Cardiac fibroblast (primary cell): ENCODE measurements at regions not wholly inside any gene's neighbourhood (a gene's known extent, or its start where the extent isn't known, plus 50 kb on each side); places are given as distances from the start of the nearest gene placed in this dataset.

ENCODE experiments used
- DNase-seq, 2 donors: peaks; one replicate each; pipeline versions ENCODE4 v3.0.0 to v3.0.0-alpha.2; 2010; ENCODE audit warnings: low read depth in 2 of 2
- H3K4me3 ChIP-seq, 2 donors: replicated peaks in 1 of 2; 1 replicate in 1 of 2; 2 replicates in 1 of 2; pipeline ENCODE4 v1.5.1; 2011; ENCODE audit warnings: low read depth in 2 of 2, low read length in 2 of 2, mild to moderate bottlenecking in 2 of 2, moderate library complexity in 1 of 2
- CTCF ChIP-seq: IDR thresholded peaks from one replicate; pipeline ENCODE4 v1.5.1; 2011; ENCODE audit warnings: low read depth, mild to moderate bottlenecking, low read length, inconsistent platforms

DNA sequence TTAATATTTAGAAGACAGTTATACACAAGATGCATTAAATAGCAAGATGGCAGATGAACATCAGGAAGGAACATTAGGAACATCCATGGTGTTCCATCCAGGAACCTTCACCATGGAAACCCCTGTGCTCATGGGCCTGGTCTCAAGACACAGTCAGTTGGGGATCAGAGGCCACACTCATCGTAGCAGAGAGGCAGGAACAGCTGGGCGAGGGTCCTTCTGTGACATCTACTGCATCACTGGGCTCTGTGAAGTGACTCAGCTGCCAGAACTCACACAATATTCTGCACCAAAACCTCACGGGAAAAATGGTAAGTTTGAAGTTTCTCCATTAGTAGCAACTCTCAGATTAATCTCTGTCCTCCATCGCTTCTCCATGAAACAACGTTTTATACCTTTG, 356.6 kb downstream of the PREX1 start:
- H3K4me3 ChIP-seq: no peak overlapping the region
- TF ChIP-seq CTCF: no peak
- DNase-seq: no peak

- no peak for DNase-seq
- TF ChIP-seq CTCF: no peak
Observed at GRCh38 chr20:48470141-48470540, 357.7 kb downstream of the PREX1 start.

DNA sequence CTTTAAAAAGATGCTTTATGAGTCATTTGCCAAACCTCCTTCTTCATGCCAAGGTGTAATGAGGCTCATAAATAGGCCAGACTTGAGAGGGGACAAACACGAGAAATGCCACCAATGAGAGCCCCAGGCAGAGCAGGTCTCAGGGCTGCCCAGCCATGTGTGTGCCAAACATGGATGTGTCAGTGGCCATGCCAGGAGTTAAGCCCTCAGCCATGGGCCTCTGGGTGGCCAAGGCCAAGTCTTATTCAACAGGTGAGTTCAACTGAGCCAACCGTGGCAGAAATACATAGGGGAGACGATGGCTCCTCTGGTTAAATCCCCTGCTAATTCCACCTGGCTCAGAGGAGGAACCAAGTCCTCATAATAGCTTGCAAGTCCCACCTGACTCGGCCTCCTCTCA, 358.8 kb downstream of the PREX1 start:
- TF ChIP-seq CTCF: no peak
- no peak overlapping the region for H3K4me3 ChIP-seq
- no peak for DNase-seq

More at GRCh38 chr20:48470141-48470540, 357.7 kb downstream of the PREX1 start:
- no peak overlapping the region for H3K4me3 ChIP-seq

DNA sequence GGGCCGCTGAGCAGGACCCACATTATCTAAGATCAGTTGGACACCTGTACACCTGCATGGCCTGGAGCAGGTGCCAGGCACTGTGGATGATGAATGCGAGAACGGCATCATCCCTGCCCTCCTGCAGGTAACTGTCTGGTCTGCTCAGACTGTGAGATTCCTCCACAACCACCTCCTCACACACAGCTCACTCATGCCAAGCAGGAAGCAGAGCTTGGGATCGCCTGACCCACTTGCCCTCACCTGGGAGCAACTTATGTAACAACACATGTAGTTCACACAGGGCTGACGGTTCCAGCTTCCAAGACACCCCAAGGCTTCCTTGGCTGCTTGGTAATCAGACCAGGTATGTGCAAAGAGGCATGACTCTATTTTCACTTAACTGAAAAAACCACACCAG, 359.2 kb downstream of the PREX1 start:
- no peak for TF ChIP-seq CTCF
- DNase-seq: no peak
- H3K4me3 ChIP-seq: no peak overlapping the region

GRCh38 chr20:48467622-48468021, 360.2 kb downstream of the PREX1 start:
- DNase-seq: no peak
- TF ChIP-seq CTCF: no peak
- H3K4me3 ChIP-seq: no peak overlapping the region

- DNase-seq: no peak
- TF ChIP-seq CTCF: no peak
Observed at GRCh38 chr20:48465271-48465670, 362.5 kb downstream of the PREX1 start.

DNA sequence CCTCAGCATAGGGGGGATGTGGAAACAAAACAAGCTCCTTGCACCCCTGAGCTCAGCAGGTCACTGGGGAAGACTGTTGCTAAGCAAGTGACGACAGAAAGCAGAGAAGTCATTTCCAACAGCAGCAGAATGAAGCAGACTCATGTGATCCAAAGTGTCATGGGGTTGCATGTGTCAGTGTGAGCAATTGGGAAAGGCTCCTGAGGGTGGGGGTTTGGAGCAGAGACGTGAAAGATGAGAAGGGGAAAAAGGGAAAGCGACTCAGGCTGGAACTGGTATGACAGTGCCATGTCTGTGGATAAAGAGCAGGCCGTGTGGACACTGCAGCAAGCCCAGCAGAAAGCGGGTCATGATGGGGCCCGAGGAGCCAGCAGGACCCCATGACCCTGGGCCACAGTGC, 363.9 kb downstream of the PREX1 start:
- TF ChIP-seq CTCF: no peak
- H3K4me3 ChIP-seq: no peak overlapping the region
- peak; percentile 7 to 58 for DNase-seq

More at GRCh38 chr20:48465271-48465670, 362.5 kb downstream of the PREX1 start:
- H3K4me3 ChIP-seq: no peak overlapping the region
